Natural killer cell (primary cell): ENCODE measurements at regions not wholly inside any gene's neighbourhood (a gene's known extent, or its start where the extent isn't known, plus 50 kb on each side); places are given as distances from the start of the nearest gene placed in this dataset.
"Not testable (repeated sequence)": the region's sequence is repeated elsewhere in the genome, so short reads cannot be mapped to it uniquely, and the experiment has no call there.

Source experiments
- ATAC-seq, 3 donors: fragments of 150-1000 bp in 2 of 3; fragments of 200-7000 bp in 1 of 3; cut with Tn5 transposase; 1 replicate in 1 of 3; 2 replicates in 2 of 3; pipeline ENCODE4 v1.10.0; 2021; ENCODE audit warnings: mild to moderate bottlenecking in 2 of 3, moderate library complexity in 2 of 3
- DNase-seq, 2 donors: peaks; one replicate each; pipeline versions ENCODE4 v3.0.0 to v3.0.0-alpha.2; 2013 to 2021; ENCODE audit warnings: mixed read lengths in 1 of 2
- H3K27ac ChIP-seq: one replicate; pipeline ENCODE4 v1.5.1; 2013; ENCODE audit warnings: mild to moderate bottlenecking, low read length
- H3K27me3 ChIP-seq: one replicate; pipeline ENCODE4 v1.6.1; 2013; ENCODE audit warnings: low read length; ENCODE audit not compliant: control insufficient read depth, insufficient read depth
- H3K36me3 ChIP-seq: one replicate; pipeline ENCODE4 v1.6.1; 2013; ENCODE audit warnings: low read length; ENCODE audit not compliant: control insufficient read depth, insufficient read depth
- H3K4me1 ChIP-seq: one replicate; pipeline ENCODE4 v1.6.1; 2013; ENCODE audit warnings: low read length; ENCODE audit not compliant: control insufficient read depth, insufficient read depth
- H3K4me3 ChIP-seq: one replicate; pipeline ENCODE4 v1.5.1; 2013; ENCODE audit warnings: low read length
- H3K9me3 ChIP-seq: one replicate; pipeline ENCODE4 v1.6.1; 2013; ENCODE audit warnings: low read length; ENCODE audit not compliant: control insufficient read depth, insufficient read depth
- H3K27ac Mint-ChIP-seq, 2 donors: one replicate each; pipeline ENCODE4 v1.8.0; 2022; ENCODE audit warnings: mild to moderate bottlenecking in 2 of 2, mixed read lengths in 2 of 2, moderate library complexity in 1 of 2
- H3K27me3 Mint-ChIP-seq, 2 donors: one replicate each; pipeline ENCODE4 v1.8.0; 2022; ENCODE audit warnings: low read depth in 2 of 2, mixed read lengths in 2 of 2
- H3K36me3 Mint-ChIP-seq: one replicate; pipeline ENCODE4 v1.8.0; 2022; ENCODE audit warnings: mixed read lengths
- H3K4me1 Mint-ChIP-seq, 2 donors: one replicate each; pipeline ENCODE4 v1.8.0; 2022; ENCODE audit warnings: mixed read lengths in 2 of 2
- H3K4me3 Mint-ChIP-seq: one replicate; pipeline ENCODE4 v1.8.0; 2022; ENCODE audit warnings: mild to moderate bottlenecking, moderate library complexity, mixed read lengths
- H3K9me3 Mint-ChIP-seq, 2 donors: one replicate each; pipeline ENCODE4 v1.8.0; 2022; ENCODE audit warnings: mixed read lengths in 2 of 2
- WGBS: methylation state at CpG from one replicate; pipeline ENCODE4 v1.1.7; 2013; ENCODE audit warnings: missing lambda C conversion rate; ENCODE audit not compliant: insufficient coverage; 5-methylcytosine and 5-hydroxymethylcytosine counted together
- intact Hi-C: fragments of 100-400 bp; cut with micrococcal nuclease; formaldehyde crosslinking; loops from one replicate; pipeline ENCODE4 v1.14.2; 2022
- TF ChIP-seq, protein P1 (sequence below): fragments of 200-600 bp; IDR thresholded peaks from one replicate; pipeline ENCODE4 v1.8.0; 2022; ENCODE audit warnings: antibody characterized with exemption

DNA sequence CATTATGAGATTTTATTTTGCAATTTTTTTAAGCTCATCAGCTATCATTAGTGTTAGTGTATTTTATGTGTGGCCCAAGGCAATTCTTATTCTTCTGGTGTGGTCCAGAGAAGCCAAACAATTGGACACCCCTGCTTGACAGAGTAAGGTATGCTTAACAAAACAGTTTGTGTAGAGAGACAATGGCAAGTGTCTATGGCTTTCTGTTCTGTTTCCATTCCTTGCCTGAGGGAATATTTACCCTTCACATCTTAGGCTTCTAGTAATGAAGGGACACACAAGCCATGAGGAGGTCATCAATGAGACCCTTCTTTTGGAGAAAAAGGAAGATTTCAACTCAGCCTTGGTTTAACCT, 1278.4 kb upstream of the TENM4 start:
- no peaks in the 10 kb centered on the region for H3K9me3 ChIP-seq
- intact Hi-C loops = no loop called here
- no peak for ATAC-seq
- H3K27me3 Mint-ChIP-seq = no peaks in the 10 kb centered on the region
- TF ChIP-seq, protein P1, sequence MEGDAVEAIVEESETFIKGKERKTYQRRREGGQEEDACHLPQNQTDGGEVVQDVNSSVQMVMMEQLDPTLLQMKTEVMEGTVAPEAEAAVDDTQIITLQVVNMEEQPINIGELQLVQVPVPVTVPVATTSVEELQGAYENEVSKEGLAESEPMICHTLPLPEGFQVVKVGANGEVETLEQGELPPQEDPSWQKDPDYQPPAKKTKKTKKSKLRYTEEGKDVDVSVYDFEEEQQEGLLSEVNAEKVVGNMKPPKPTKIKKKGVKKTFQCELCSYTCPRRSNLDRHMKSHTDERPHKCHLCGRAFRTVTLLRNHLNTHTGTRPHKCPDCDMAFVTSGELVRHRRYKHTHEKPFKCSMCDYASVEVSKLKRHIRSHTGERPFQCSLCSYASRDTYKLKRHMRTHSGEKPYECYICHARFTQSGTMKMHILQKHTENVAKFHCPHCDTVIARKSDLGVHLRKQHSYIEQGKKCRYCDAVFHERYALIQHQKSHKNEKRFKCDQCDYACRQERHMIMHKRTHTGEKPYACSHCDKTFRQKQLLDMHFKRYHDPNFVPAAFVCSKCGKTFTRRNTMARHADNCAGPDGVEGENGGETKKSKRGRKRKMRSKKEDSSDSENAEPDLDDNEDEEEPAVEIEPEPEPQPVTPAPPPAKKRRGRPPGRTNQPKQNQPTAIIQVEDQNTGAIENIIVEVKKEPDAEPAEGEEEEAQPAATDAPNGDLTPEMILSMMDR = no peak
- no peaks in the 10 kb centered on the region for H3K36me3 ChIP-seq
- no peak overlapping the region for H3K27ac Mint-ChIP-seq
- H3K4me3 ChIP-seq = no peak overlapping the region
- H3K27me3 ChIP-seq = no peaks in the 10 kb centered on the region
- no peak overlapping the region for H3K27ac ChIP-seq
- no peak overlapping the region for H3K4me3 Mint-ChIP-seq
- no peaks in the 10 kb centered on the region for H3K36me3 Mint-ChIP-seq
- no peaks in the 10 kb centered on the region for H3K4me1 Mint-ChIP-seq
- no peaks in the 10 kb centered on the region for H3K4me1 ChIP-seq
- peaks cover 6 to 14% of the 10 kb centered on the region in 2 donors for H3K9me3 Mint-ChIP-seq
- DNase-seq = no peak

DNA sequence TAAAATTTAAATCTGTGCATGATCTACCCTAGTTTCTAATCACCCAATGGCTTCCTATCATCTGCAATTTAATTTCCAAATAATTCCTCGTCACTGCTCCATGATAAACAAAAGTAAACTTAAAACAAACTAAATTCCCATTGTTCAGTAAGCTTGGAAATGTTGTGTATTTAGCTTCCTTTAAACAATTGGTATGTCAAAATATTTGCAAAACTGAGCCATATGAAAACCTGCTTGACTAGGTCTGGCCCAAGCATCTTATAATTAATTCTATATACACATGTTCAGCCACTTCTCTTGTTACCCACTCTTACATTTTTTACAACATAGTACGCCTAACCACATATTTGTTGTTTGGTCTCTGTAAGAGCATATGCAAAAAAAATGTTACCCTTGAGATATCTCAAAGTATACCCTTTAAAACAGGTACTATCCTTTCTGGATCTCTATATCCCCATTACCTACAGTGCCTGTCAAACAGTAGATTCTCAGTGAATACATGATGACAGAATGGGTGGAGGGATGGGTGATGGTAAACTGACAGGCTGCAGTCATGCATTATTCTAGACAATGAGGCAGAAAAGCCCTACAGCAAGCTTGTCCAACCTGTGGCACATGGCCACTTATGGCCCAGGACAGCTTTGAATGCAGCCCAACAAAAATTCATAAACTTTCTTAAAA, 1277.9 kb upstream of the TENM4 start:
- intact Hi-C loops = no loop called here
- no peaks in the 10 kb centered on the region for H3K27me3 ChIP-seq
- no peaks in the 10 kb centered on the region for H3K36me3 ChIP-seq
- WGBS = no CpG with 5 or more reads among the region's 2 CpGs
- Mint-ChIP-seq H3K4me3 (no peak overlapping the region), H3K4me1 (no peaks in the 10 kb centered on the region), H3K36me3 (no peaks in the 10 kb centered on the region), H3K9me3 (peaks cover 8 to 15% of the 10 kb centered on the region in 2 donors), H3K27ac (no peak overlapping the region), H3K27me3 (no peaks in the 10 kb centered on the region)
- TF ChIP-seq, protein P1 = no peak
- H3K9me3 ChIP-seq = no peaks in the 10 kb centered on the region
- DNase-seq = no peak
- H3K4me1 ChIP-seq = no peaks in the 10 kb centered on the region
- no peak overlapping the region for H3K4me3 ChIP-seq
- no peak for ATAC-seq
- H3K27ac ChIP-seq = no peak overlapping the region

DNA sequence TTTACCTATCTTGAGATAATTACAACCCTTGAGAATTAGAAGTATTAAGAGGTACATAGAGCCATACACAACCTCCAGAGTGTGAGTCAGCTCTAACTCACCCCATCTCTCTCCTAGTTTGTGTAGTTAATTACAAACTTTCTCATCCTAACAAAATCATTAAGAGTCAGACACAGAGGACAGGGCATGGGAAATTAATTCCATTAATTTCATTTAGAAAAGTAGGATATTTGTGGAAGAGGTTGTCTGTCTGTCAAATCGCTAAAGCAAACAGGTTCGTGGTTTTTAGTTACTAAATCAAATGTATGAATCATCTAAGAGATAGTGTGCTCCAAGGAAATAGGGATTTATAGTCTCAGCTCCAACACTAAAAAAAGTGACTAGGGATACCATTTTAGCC, 1261.4 kb upstream of the TENM4 start:
- Mint-ChIP-seq H3K36me3 (peaks cover 6% of the 10 kb centered on the region), H3K27ac (no peak overlapping the region), H3K4me3 (no peak overlapping the region), H3K27me3 (no peaks in the 10 kb centered on the region), H3K9me3 (peaks cover 10 to 26% of the 10 kb centered on the region in 2 donors), H3K4me1 (no peaks in the 10 kb centered on the region)
- 92% methylated on average over 2 of the region's 2 CpGs for WGBS
- ATAC-seq (no peak), DNase-seq (no peak)
- H3K27ac ChIP-seq = no peak overlapping the region
- TF ChIP-seq, protein P1 = no peak
- no peak overlapping the region for H3K4me3 ChIP-seq
- H3K27me3 ChIP-seq = no peaks in the 10 kb centered on the region
- H3K36me3 ChIP-seq = no peaks in the 10 kb centered on the region
- H3K4me1 ChIP-seq = no peaks in the 10 kb centered on the region
- peaks cover 3% of the 10 kb centered on the region for H3K9me3 ChIP-seq
- intact Hi-C loops = no loop called here

DNA sequence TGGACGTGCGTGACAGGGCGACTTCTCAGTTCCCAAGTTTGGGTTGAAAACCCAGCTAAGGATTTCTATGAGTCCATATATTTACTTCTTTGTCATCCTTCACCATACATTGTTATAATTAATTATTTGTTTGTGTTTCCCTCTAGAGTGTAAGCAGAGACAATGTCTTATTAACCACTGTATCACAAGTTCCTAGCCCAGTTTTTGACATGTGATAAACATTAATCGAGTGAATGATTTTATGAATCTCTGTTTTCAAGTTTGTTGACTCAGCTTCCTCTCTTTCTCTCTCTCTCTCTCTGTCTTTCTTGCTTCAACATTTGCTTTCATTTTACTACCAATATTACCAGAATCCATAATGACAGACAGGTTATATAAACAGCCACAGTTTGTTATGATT, 1259.6 kb upstream of the TENM4 start:
- peaks cover 6% of the 10 kb centered on the region for H3K36me3 Mint-ChIP-seq
- no peaks in the 10 kb centered on the region for H3K4me1 Mint-ChIP-seq
- Histone ChIP-seq H3K9me3 (peaks cover 3% of the 10 kb centered on the region), H3K4me3 (no peak overlapping the region), H3K4me1 (no peaks in the 10 kb centered on the region), H3K27ac (no peak overlapping the region), H3K36me3 (no peaks in the 10 kb centered on the region), H3K27me3 (no peaks in the 10 kb centered on the region)
- WGBS = 94% methylated on average over 4 of the region's 4 CpGs
- no peaks in the 10 kb centered on the region for H3K27me3 Mint-ChIP-seq
- H3K9me3 Mint-ChIP-seq = peaks cover 13 to 25% of the 10 kb centered on the region in 2 donors
- DNase-seq (no peak), ATAC-seq (no peak)
- no peak overlapping the region for H3K4me3 Mint-ChIP-seq
- TF ChIP-seq, protein P1 = no peak
- H3K27ac Mint-ChIP-seq = no peak overlapping the region
- intact Hi-C loops = no loop called here

DNA sequence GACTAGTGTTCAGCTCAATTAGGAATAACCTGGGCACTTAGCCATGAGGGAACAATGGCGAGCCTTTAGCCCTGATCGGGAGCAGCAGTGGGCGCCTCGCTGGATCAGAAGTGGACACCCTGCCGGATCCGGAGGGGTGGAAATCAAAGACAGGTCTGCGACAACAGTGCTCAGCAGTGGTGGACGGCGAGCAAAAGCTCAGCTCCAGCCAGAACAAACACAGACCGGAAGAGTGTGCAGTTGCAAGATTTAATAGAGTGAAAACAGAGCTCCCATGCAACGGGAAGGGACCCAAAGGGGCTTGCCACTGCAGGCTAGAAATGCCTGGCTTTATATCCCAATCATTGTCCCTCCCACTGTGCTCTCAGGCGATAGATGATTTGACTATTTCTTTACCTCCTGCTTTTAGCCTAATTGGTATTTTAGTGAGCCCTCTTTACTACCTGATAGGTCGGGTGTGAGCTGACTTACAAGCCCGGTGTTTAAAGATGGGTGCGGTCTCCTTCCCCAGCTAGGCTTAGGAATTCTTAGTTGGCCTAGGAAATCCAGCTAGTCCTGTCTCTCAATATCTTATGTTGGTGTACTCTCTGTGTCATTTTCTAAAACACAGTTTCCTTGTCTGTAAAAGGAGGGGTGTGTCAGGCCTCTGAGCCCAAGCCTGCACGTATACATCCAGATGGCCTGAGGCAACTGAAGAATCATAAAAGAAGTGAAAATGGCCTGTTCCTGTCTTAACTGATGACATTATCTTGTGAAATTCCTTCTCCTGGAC, 1258.8 kb upstream of the TENM4 start:
- H3K4me1 ChIP-seq, H3K36me3 Mint-ChIP-seq, H3K27me3 ChIP-seq, H3K27me3 Mint-ChIP-seq, H3K4me3 Mint-ChIP-seq, H3K27ac ChIP-seq, H3K4me3 ChIP-seq, H3K9me3 ChIP-seq, DNase-seq, ATAC-seq, H3K27ac Mint-ChIP-seq, H3K4me1 Mint-ChIP-seq, intact Hi-C loops, H3K36me3 ChIP-seq: not testable (repeated sequence)
- peaks cover 10 to 20% of the 10 kb centered on the region in 2 donors for H3K9me3 Mint-ChIP-seq
- WGBS = 93% methylated on average over 16 of the region's 16 CpGs
